ENCODE measurements at regions not wholly inside any gene's neighbourhood (a gene's known extent, or its start where the extent isn't known, plus 50 kb on each side); places are given as distances from the start of the nearest gene placed in this dataset.

DNA sequence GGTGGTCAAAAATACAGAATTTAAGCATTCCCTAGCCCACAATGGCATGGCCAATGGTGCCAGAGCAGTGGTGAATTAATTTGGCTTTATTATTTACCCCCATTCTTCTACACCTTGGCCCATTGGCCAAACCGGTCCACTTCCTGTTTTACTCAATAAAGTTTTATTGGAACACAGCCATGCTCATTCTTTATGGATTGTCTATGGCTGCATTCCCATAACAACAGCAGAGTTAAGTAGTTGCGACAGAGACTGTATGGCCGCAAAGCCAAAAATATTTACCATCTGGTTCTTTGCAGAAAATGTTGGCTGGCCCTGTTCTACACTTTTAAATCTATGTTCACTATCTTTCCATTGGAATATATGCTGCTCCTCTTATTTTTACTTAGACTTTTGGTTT, 130.3 kb upstream of the CCDC68 start:
- no peak for DNase-seq

- no peak for DNase-seq
These were observed 129.3 kb upstream of the CCDC68 start for GRCh38 chr18:55088561-55088960.

DNA sequence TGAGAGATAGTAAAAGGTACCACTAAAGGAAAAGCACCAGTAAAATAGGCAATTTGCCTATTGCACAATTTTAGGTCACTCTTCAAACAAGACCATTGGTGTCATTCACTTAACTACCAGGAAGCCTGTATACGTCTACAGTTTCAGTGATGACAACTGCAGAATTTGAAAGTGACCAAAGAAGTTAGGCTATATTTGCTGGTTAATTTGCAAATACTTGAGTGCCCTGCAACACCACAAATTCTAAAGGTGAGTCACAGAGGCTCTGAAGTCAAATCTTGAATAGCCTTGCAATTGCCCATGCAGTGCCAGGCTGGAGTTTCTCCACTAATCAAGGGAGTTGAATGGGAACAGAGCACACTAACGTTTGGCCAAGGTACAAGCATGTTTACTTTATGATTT, 128.7 kb upstream of the CCDC68 start:
- no peak for DNase-seq

- DNase-seq: no peak
These were observed 127.6 kb upstream of the CCDC68 start for GRCh38 chr18:55086906-55087305.

DNA sequence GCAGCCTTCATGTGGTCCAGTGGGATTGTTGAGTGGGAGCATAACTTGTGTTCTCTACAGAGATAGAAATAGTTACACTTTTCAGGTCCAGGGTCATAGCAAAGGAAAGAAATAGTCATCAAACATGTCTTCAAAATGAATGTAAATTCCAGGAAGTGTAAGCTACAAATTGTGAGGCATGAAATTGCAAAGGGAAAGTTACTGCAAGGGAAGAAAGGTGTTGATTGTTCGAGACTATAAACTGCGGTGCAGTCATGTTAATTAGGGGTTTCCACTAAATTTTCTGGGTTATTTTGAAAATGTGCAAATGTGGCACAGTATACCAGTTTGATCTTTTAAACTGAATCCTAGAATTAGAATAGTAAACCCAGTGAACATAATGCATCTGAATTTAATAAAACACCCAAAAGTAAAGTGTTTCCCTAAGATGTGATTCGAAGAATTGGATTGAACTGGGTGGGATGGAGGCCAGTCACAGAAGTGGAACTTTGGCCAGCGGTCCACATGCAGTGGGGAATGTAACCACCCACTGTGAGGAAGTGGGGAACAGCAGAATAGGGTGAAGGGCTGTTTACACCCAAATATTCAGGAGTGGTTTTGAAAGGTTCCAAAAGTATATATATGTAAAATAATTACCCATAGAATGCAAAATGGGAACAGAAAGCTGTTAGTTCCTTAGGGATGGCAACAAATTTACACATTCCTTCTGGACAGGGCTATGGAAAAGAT, 126.5 kb upstream of the CCDC68 start:
- DNase-seq: no peak

- DNase-seq: no peak
These were observed 125.3 kb upstream of the CCDC68 start for GRCh38 chr18:55084550-55084949.

DNA sequence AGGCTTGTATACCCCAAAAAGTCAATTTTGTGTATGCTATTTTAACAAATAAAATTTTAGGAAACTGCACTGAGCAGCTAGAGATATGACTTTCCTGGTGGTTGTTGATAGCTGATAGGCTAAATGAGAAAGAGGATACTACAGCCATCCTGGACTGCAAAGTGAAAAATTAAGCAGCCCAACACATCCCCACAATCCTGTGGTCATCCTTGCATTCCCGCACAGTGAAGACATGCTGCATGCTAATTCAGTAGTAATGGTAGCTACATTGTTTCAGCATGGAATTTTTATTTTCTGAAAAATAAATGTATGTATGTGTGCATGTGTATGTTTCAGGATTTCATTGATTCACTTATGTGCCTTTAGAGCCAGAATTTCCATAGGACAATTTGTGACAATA, 124.2 kb upstream of the CCDC68 start:
- no peak for DNase-seq

- DNase-seq: no peak
These were observed 120.5 kb upstream of the CCDC68 start for GRCh38 chr18:55079481-55080355.

DNA sequence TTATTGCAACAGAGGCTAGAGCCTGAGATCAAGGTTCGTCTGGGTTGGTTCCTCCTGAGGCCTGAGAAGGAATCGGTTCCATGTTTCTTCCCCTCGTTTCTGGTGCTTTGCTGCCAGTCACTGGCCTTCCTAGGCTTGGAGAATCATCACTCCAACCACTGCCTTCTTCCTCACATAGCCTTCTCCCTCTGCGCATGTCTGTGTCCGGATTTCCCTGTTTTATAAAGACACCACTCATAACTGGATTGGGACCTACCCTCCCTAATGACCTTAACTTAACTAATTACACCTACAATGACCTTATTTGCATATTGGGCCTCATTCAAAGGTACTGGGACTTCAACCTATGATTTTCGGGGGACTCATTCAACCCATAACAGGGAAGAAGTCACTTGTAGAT, 119.8 kb upstream of the CCDC68 start:
- DNase-seq: no peak

- no peak for DNase-seq
These were observed 119.2 kb upstream of the CCDC68 start for GRCh38 chr18:55078303-55078932.

DNA sequence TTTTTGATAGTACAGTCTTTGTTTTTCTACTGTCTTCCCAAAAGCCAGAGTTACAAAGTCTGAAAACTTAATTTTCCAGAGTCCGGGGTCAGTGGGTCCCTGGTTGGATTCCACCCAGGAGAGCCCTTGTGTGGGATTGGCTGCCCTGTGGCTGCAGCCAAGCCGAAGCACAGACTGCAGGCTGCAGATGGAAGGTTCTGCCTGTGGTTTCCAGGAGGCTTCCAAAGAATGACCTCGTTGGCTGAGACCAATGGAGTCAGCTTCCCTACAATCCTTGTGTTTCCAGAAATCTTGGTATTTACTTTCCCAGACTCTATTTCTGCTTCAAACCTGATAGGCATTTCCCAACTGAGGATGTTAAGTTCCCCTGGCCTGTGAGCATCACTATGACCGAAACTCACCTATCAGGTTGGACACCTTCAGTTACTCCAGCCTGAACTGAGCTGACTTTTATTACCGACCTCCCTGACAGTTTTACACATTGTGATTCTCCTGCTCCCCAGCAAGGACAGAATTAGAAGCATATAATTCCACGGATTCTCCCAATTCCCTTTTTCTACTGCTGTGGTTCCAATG, 117.5 kb upstream of the CCDC68 start:
- DNase-seq: no peak

- no peak for DNase-seq
These were observed 114.6 kb upstream of the CCDC68 start for GRCh38 chr18:55073834-55074233.

GRCh38 chr18:55073116-55073515, 113.9 kb upstream of the CCDC68 start:
- DNase-seq: no peak

- no peak for DNase-seq
These were observed 113.4 kb upstream of the CCDC68 start for GRCh38 chr18:55072698-55073097.

DNA sequence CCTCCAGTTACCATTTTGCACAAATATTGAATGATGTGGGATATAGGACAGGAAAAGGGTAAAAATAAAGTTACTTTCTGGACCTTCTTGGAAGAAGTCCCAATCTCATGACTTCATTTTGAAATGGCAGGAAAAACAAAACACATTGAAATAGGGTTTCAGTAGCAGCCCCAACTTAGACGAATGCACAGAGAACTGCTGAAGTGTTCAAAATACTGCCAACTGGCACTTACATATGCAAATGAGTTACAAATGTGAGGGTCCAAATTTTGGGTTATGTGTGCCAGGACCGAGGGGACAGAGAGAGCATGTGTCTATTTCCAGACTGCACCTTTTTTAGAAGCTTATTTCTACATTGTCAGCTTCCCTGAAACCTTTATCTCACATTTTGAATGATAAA, 112.9 kb upstream of the CCDC68 start:
- DNase-seq: no peak

- no peak for DNase-seq
These were observed 110.2 kb upstream of the CCDC68 start for GRCh38 chr18:55069497-55069896.

- peak; percentile 8 for DNase-seq
These were observed 105.5 kb upstream of the CCDC68 start for GRCh38 chr18:55064760-55065159.

DNA sequence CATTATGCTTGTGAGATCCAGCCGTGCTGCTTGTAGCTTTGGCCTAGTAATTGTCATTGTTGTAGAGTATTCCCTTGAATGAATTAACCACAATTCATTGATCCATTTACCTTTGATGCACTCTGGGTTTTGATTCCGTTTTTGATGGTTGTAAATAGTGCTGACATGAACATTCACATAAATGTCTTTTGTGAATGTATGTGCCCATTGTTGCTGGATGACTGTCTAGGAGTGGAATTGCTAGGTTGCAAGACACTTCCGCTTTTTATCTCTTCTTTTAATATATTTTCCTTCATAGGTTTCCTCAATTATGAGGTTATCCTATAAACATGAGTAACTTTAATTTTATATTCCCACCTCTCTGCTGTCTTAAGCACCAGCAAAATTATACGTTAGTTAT, 104.8 kb upstream of the CCDC68 start:
- no peak for DNase-seq

DNA sequence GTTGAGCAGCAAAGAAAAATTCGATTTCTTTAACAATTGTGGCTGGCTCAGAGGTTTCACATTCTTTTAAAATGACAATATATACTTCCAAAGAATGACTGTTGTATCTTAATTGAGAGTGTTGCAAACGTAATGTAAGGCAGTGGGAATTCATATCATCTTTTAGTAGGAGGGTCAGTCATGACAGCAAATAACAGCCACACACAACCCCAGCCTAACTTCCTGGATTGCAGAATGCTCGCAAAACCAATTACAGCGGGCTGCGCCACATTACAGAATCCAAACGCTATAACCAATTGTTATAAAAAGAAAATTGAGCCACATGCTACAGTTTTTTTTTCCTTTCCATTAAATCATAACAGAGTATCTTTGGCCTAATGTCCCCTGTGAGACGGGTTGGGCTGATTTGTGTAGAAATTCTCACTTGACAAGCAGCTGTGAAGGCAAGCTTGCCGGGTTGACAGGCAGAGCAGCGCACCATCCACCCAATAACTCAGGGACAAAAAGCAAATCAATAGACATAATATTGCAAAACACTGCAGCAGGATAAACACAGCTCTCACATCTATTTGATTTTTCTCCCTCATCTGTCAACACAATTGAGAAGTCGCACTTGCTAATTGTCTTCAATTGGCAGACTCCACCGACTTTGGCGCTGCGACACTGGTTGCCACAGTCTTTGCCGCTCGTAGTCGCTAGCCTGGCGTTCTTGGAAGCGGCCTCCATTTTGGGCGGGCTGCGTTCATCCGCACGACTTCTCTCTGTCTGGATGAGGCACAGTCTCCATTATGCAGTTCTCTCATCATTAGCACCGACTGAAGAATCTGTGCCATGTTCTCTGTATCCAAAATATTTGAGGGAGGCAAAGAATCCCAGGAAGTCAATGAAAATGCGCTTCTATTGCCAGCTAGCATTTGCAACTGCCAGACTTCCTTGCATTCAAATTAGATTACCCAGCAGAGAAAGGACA, 95.0 kb upstream of the CCDC68 start:
- DNase-seq: no peak

DNA sequence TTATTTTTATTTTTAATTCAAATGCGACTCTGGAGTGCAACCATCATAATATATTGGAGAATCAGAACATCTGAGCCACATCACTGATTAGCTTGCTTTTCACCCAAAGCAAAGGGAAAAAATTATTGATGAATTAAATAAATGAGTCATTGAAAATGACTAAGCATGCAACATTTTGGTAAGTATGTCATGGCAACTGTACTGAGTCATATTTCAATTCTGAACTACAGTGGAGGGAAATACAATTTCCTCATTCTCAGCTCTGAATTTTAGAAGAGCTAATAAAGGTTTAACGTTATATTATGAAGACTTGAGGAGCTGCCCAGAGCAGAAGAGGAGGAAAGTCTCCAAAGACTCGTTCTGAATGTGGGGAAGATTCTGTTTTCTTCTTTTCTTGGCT, 89.6 kb upstream of the CCDC68 start:
- no peak for DNase-seq

DNA sequence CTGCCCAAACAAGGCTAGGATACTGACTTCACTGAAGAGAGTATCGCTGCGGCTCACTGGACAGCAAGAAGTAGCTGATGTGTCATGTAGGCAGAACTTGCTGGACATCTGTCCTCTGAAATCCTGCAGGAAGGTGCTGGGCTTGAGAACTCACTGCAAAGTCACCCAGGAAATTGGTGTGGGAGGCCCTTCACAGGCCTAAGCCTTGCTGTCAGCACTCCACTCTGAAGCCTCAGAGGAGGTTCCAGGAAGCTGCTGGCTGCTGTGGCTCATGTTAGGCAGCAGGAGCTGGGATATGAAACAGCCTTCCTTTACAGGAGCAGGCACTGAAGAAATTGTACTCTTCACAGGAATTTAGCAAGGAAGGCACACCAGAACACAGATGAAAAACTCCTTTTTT, 88.3 kb upstream of the CCDC68 start:
- no peak for DNase-seq

GRCh38 chr18:55041366-55041765, 82.1 kb upstream of the CCDC68 start:
- no peak for DNase-seq

Data from hematopoietic multipotent progenitor cell treated with erythropoietin and hydrocortisone succinate and interleukin-3 and kit ligand, for 4 days (in vitro differentiated cells).